ENCODE measurements at regions not wholly inside any gene's neighbourhood (a gene's known extent, or its start where the extent isn't known, plus 50 kb on each side); places are given as distances from the start of the nearest gene placed in this dataset.
"Not testable (repeated sequence)": the region's sequence is repeated elsewhere in the genome, so short reads cannot be mapped to it uniquely, and the experiment has no call there.

- Histone ChIP-seq H3K4me1 (ENCODE audit: control insufficient read depth, insufficient read depth, low read length) (peaks cover 3% of the 10 kb centered on the region), H3K9me3 (ENCODE audit: control insufficient read depth, low read length) (peaks cover 8% of the 10 kb centered on the region), H3K27ac (ENCODE audit: low read depth, low read length) (no peak overlapping the region), H3K27me3 (ENCODE audit: control insufficient read depth, insufficient read depth, low read length, poor library complexity, severe bottlenecking) (no peaks in the 10 kb centered on the region), H3K9ac (ENCODE audit: extremely low read depth, low read length, poor library complexity, severe bottlenecking) (no peak overlapping the region), H3K4me3 (ENCODE audit: low read length) (peak overlapping the region; percentile 46), H3K36me3 (ENCODE audit: control insufficient read depth, insufficient read depth, low read length) (no peaks in the 10 kb centered on the region)
- no peak overlapping the region for H3K4me3 Mint-ChIP-seq
- peak; percentile 64 for DNase-seq
- H3K9me3 Mint-ChIP-seq, result peaks cover 10% of the 10 kb centered on the region
- 62 to 63% methylated on average over 2 of the region's 2 CpGs for WGBS, 2 experiments (ENCODE audit: insufficient coverage in 1 of 2, insufficient read length in 1 of 2)
- no peak overlapping the region for H3K27ac Mint-ChIP-seq
- no peaks in the 10 kb centered on the region for H3K36me3 Mint-ChIP-seq (ENCODE audit: low read depth)
- H3K4me1 Mint-ChIP-seq, result peaks cover 18% of the 10 kb centered on the region
- H3K27me3 Mint-ChIP-seq (ENCODE audit: insufficient read depth), result no peaks in the 10 kb centered on the region
- no peak for TF ChIP-seq CTCF (conservative IDR thresholded peaks at IDR 0.05)
Measured at GRCh38 chr7:54189330-54189729, 352.8 kb upstream of the VSTM2A start.

- no peaks in the 10 kb centered on the region for H3K27me3 Mint-ChIP-seq (ENCODE audit: insufficient read depth)
- no peaks in the 10 kb centered on the region for H3K36me3 Mint-ChIP-seq (ENCODE audit: low read depth)
- H3K9me3 Mint-ChIP-seq, result peaks cover 17% of the 10 kb centered on the region
- Histone ChIP-seq H3K36me3 (ENCODE audit: control insufficient read depth, insufficient read depth, low read length) (no peaks in the 10 kb centered on the region), H3K9ac (ENCODE audit: extremely low read depth, low read length, poor library complexity, severe bottlenecking) (no peak overlapping the region), H3K4me3 (ENCODE audit: low read length) (no peak overlapping the region), H3K27ac (ENCODE audit: low read depth, low read length) (no peak overlapping the region), H3K9me3 (ENCODE audit: control insufficient read depth, low read length) (peaks cover 14% of the 10 kb centered on the region), H3K4me1 (ENCODE audit: control insufficient read depth, insufficient read depth, low read length) (no peaks in the 10 kb centered on the region), H3K27me3 (ENCODE audit: control insufficient read depth, insufficient read depth, low read length, poor library complexity, severe bottlenecking) (no peaks in the 10 kb centered on the region)
- no peaks in the 10 kb centered on the region for H3K4me1 Mint-ChIP-seq
- DNase-seq, result no peak
- no peak for TF ChIP-seq CTCF (conservative IDR thresholded peaks at IDR 0.05)
- no peak overlapping the region for H3K27ac Mint-ChIP-seq
- H3K4me3 Mint-ChIP-seq, result no peak overlapping the region
Measured at GRCh38 chr7:54201501-54201900, 340.7 kb upstream of the VSTM2A start.

GRCh38 chr7:54215424-54215823 lies 326.8 kb upstream of the VSTM2A start:
- H3K4me3 Mint-ChIP-seq, result no peak overlapping the region
- peaks cover 72% of the 10 kb centered on the region for H3K9me3 Mint-ChIP-seq
- H3K27ac Mint-ChIP-seq, result no peak overlapping the region
- no peaks in the 10 kb centered on the region for H3K27me3 ChIP-seq (ENCODE audit: control insufficient read depth, insufficient read depth, low read length, poor library complexity, severe bottlenecking)
- no peaks in the 10 kb centered on the region for H3K4me1 Mint-ChIP-seq
- peak; percentile 55 for TF ChIP-seq CTCF (conservative IDR thresholded peaks at IDR 0.05)
- H3K36me3 ChIP-seq (ENCODE audit: control insufficient read depth, insufficient read depth, low read length), result no peaks in the 10 kb centered on the region
- no peaks in the 10 kb centered on the region for H3K27me3 Mint-ChIP-seq (ENCODE audit: insufficient read depth)
- H3K4me1 ChIP-seq (ENCODE audit: control insufficient read depth, insufficient read depth, low read length), result no peaks in the 10 kb centered on the region
- H3K4me3 ChIP-seq (ENCODE audit: low read length), result no peak overlapping the region
- peaks cover 30% of the 10 kb centered on the region for H3K9me3 ChIP-seq (ENCODE audit: control insufficient read depth, low read length)
- peaks cover 2% of the 10 kb centered on the region for H3K36me3 Mint-ChIP-seq (ENCODE audit: low read depth)
- WGBS, 2 experiments (ENCODE audit: insufficient coverage in 1 of 2, insufficient read length in 1 of 2), result 82% methylated on average over 1 of the region's 1 CpG; no CpG with 5 or more reads in 1 of the 2 experiments
- no peak for DNase-seq
- H3K9ac ChIP-seq (ENCODE audit: extremely low read depth, low read length, poor library complexity, severe bottlenecking), result no peak overlapping the region
- H3K27ac ChIP-seq (ENCODE audit: low read depth, low read length), result no peak overlapping the region

- H3K27me3 ChIP-seq (ENCODE audit: control insufficient read depth, insufficient read depth, low read length, poor library complexity, severe bottlenecking); H3K4me1 Mint-ChIP-seq; H3K27me3 Mint-ChIP-seq (ENCODE audit: insufficient read depth); H3K4me3 ChIP-seq (ENCODE audit: low read length); H3K4me3 Mint-ChIP-seq; H3K9ac ChIP-seq (ENCODE audit: extremely low read depth, low read length, poor library complexity, severe bottlenecking); H3K36me3 Mint-ChIP-seq (ENCODE audit: low read depth); H3K36me3 ChIP-seq (ENCODE audit: control insufficient read depth, insufficient read depth, low read length); H3K9me3 Mint-ChIP-seq; H3K9me3 ChIP-seq (ENCODE audit: control insufficient read depth, low read length); H3K27ac ChIP-seq (ENCODE audit: low read depth, low read length); H3K27ac Mint-ChIP-seq; DNase-seq; H3K4me1 ChIP-seq (ENCODE audit: control insufficient read depth, insufficient read depth, low read length): not testable (repeated sequence)
Measured at GRCh38 chr7:54226030-54226429, 316.1 kb upstream of the VSTM2A start.

Data from endodermal cell (in vitro differentiated cells).